Endothelial cell of umbilical vein (primary cell): ENCODE measurements at regions not wholly inside any gene's neighbourhood (a gene's known extent, or its start where the extent isn't known, plus 50 kb on each side); places are given as distances from the start of the nearest gene placed in this dataset.

Experiments used
- BruUV-seq: library from RNA; stranded (reverse); fragments of 400-500 nt; replicated peaks from 2 replicates; lab custom pipeline; 2021; lab: Mats Ljungman, UMichigan
- CTCF ChIA-PET: fragments of 300-600, 350-600 bp; sonication (Branson Sonifier 250); formaldehyde crosslinking; loops from one replicate; lab custom pipeline; 2021; ENCODE audit warnings: antibody characterized with exemption, inconsistent platforms; lab: Charles Lee
- POLR2A ChIA-PET: fragments of 300-600, 350-600 bp; sonication (Branson Sonifier 250); formaldehyde crosslinking; loops from one replicate; lab custom pipeline; 2021; ENCODE audit warnings: antibody characterized with exemption, inconsistent platforms; lab: Charles Lee
- DNase-seq: peaks from one replicate; pipeline ENCODE4 v3.0.0-alpha.2; 2011; ENCODE audit warnings: low read depth, low spot score
- FAIRE-seq: peaks from 2 replicates; lab custom pipeline; 2011; peaks lifted over from hg19 to GRCh38; lab: Jason Lieb, UNC
- H2AFZ ChIP-seq: 2 replicates; pipeline ENCODE4 v1.6.0; 2012; ENCODE audit warnings: low read depth, low read length, control low read depth, inconsistent platforms
- H3K27ac ChIP-seq: 2 replicates; pipeline ENCODE4 v1.5.1; 2011; ENCODE audit warnings: low read depth, mild to moderate bottlenecking, control low read depth, low read length, moderate library complexity; ENCODE audit not compliant: insufficient read depth
- H3K27me3 ChIP-seq, 2 experiments: 2 replicates each; pipeline versions ENCODE4 v1.6.0 to v1.6.1; 2011; ENCODE audit warnings: low read length in 2 of 2, mixed read lengths in 1 of 2; ENCODE audit not compliant: control insufficient read depth in 2 of 2, insufficient read depth in 2 of 2
- H3K36me3 ChIP-seq, 2 experiments: 2 replicates in 1 of 2; 3 replicates in 1 of 2; pipeline ENCODE4 v1.5.1; 2011; ENCODE audit warnings: low read length in 2 of 2, mild to moderate bottlenecking in 1 of 2, moderate library complexity in 1 of 2; ENCODE audit not compliant: control insufficient read depth in 2 of 2, insufficient read depth in 2 of 2; ENCODE audit errors: extremely low read depth in 1 of 2
- H3K4me1 ChIP-seq: 3 replicates; pipeline ENCODE4 v1.5.1; 2011; ENCODE audit warnings: mild to moderate bottlenecking, low read length; ENCODE audit not compliant: control insufficient read depth, insufficient read depth; ENCODE audit errors: extremely low read depth
- H3K4me2 ChIP-seq: 2 replicates; pipeline ENCODE4 v1.6.1; 2011; ENCODE audit warnings: low read length, control low read depth, mixed read lengths; ENCODE audit not compliant: insufficient read depth
- H3K4me3 ChIP-seq, 3 experiments: fragments of 200-600 bp in 1 of 3; sonication (generic), shearing (Covaris generic) in 1 of 3; replicated peaks in 1 of 3; 2 replicates each; pipeline ENCODE4 v1.5.1; 2011 to 2016; ENCODE audit warnings: control low read depth in 3 of 3, low read length in 3 of 3, mild to moderate bottlenecking in 2 of 3, inconsistent platforms in 1 of 3, low read depth in 1 of 3, moderate library complexity in 1 of 3; ENCODE audit not compliant: insufficient read depth in 1 of 3
- H3K79me2 ChIP-seq: 2 replicates; pipeline ENCODE4 v1.6.0; 2012; ENCODE audit warnings: low read length, inconsistent platforms; ENCODE audit not compliant: control insufficient read depth, insufficient read depth
- H3K9ac ChIP-seq: replicated peaks from 2 replicates; pipeline ENCODE3; 2011; ENCODE audit warnings: low read length, control low read depth; ENCODE audit not compliant: insufficient read depth; ENCODE audit errors: extremely low read depth
- H3K9me1 ChIP-seq: replicated peaks from 3 replicates; pipeline ENCODE4 v1.6.0; 2011; ENCODE audit warnings: mild to moderate bottlenecking, low read length; ENCODE audit not compliant: control insufficient read depth, insufficient read depth; ENCODE audit errors: extremely low read depth
- H3K9me3 ChIP-seq: replicated peaks from 2 replicates; pipeline ENCODE4 v1.5.1; 2012; ENCODE audit warnings: low read length, inconsistent platforms; ENCODE audit not compliant: control insufficient read depth, insufficient read depth
- H4K20me1 ChIP-seq: replicated peaks from 2 replicates; pipeline ENCODE3; 2011; ENCODE audit warnings: mild to moderate bottlenecking, low read length; ENCODE audit not compliant: control insufficient read depth, insufficient read depth; ENCODE audit errors: extremely low read depth
- CTCF ChIP-seq, 2 donors: IDR thresholded peaks; 1 replicate in 1 of 2; 2 replicates in 1 of 2; pipeline ENCODE4 v1.5.1; 2011; ENCODE audit warnings: low read length in 2 of 2, mild to moderate bottlenecking in 2 of 2, moderate library complexity in 2 of 2, control low read depth in 1 of 2, inconsistent platforms in 1 of 2, low read depth in 1 of 2; ENCODE audit not compliant: insufficient read depth in 1 of 2; ENCODE audit errors: extremely low read depth in 1 of 2
- EZH2 ChIP-seq: IDR thresholded peaks from 2 replicates; pipeline ENCODE4 v1.6.1; 2012; ENCODE audit warnings: borderline replicate concordance, low read depth, mild to moderate bottlenecking, moderate library complexity, low read length, inconsistent platforms; ENCODE audit not compliant: severe bottlenecking
- GATA2 ChIP-seq: IDR thresholded peaks from 2 replicates; pipeline ENCODE4 v1.7.0; 2011; ENCODE audit warnings: low read depth, mild to moderate bottlenecking, moderate library complexity, mixed read lengths, low read length; ENCODE audit not compliant: insufficient read length, insufficient read depth
- JUN ChIP-seq: IDR thresholded peaks from 2 replicates; pipeline ENCODE4 v1.6.1; 2011; ENCODE audit warnings: borderline replicate concordance, low read depth; ENCODE audit not compliant: insufficient read length, insufficient read depth
- MAX ChIP-seq: IDR thresholded peaks from 2 replicates; pipeline ENCODE4 v1.6.1; 2011; ENCODE audit not compliant: insufficient read depth, insufficient read length
- MYC ChIP-seq: IDR thresholded peaks from one replicate; pipeline ENCODE4 v1.6.1; 2011; ENCODE audit warnings: mild to moderate bottlenecking, low read depth, low read length
- POLR2A ChIP-seq: IDR thresholded peaks from 2 replicates; pipeline ENCODE4 v1.6.1; 2012; ENCODE audit warnings: low read depth, mild to moderate bottlenecking, control low read depth, low read length
- POLR2AphosphoS5 ChIP-seq: IDR thresholded peaks from 2 replicates; pipeline ENCODE4 v1.6.1; 2012; ENCODE audit warnings: low read depth, mild to moderate bottlenecking, control low read depth, low read length, moderate library complexity; ENCODE audit not compliant: insufficient read depth
- dilution Hi-C: fragments of 300-500 bp; cut with MboI; formaldehyde crosslinking; loops from one replicate; pipeline ENCODE4 v1.15.0; 2019; ENCODE audit warnings: low sequenced_read_pairs; ENCODE audit not compliant: extremely low pct_ligation_motif_present
- intact Hi-C: fragments of 100-400 bp; cut with micrococcal nuclease; formaldehyde crosslinking; loops from one replicate; pipeline ENCODE4 v1.10.0; 2022

GRCh38 chr12:13367973-13368372 is 171.4 kb downstream of the EMP1 start:
- no peaks in the 10 kb centered on the region for H3K27me3 ChIP-seq
- no peaks in the 10 kb centered on the region for H3K4me1 ChIP-seq
- H3K9me3 ChIP-seq = no peaks in the 10 kb centered on the region
- CTCF ChIA-PET = no interaction called here
- no peaks in the 10 kb centered on the region for H4K20me1 ChIP-seq
- no peak for FAIRE-seq
- no TSS peak for BruUV-seq
- H3K4me2 ChIP-seq = no peak overlapping the region
- POLR2A ChIA-PET = no interaction called here
- no peak overlapping the region for H2AFZ ChIP-seq
- TF ChIP-seq CTCF (IDR thresholded peaks at IDR 0.05; ENCODE audit: extremely low read depth in 1 of 2, insufficient read depth in 1 of 2, low read depth in 1 of 2, low read length in 2 of 2) (no peak), EZH2 (no peak), POLR2A (no peak), MYC (no peak), GATA2 (no peak), JUN (no peak), POLR2AphosphoS5 (no peak), MAX (no peak)
- no peaks in the 10 kb centered on the region for H3K36me3 ChIP-seq
- H3K27ac ChIP-seq = no peak overlapping the region
- DNase-seq = no peak
- dilution Hi-C loops = no loop called here
- no peak overlapping the region for H3K9ac ChIP-seq
- H3K79me2 ChIP-seq = no peaks in the 10 kb centered on the region
- intact Hi-C loops = no loop called here
- no peak overlapping the region for H3K4me3 ChIP-seq
- H3K9me1 ChIP-seq = no peaks in the 10 kb centered on the region
